HG02943 (cell line): ENCODE measurements at regions not wholly inside any gene's neighbourhood (a gene's known extent, or its start where the extent isn't known, plus 50 kb on each side); places are given as distances from the start of the nearest gene placed in this dataset.

Source experiments
- ATAC-seq: cut with Tn5 transposase; IDR thresholded peaks from one replicate; pipeline ENCODE4 v1.9.1; 2021; ENCODE audit warnings: mild to moderate bottlenecking, low read depth, moderate library complexity; ENCODE audit not compliant: unreplicated experiment

- no peak for ATAC-seq
Measured at GRCh38 chr5:164431634-164432304, 926.4 kb downstream of the MAT2B start.

GRCh38 chr5:164433106-164433870 is 927.9 kb downstream of the MAT2B start:
- ATAC-seq = no peak

- ATAC-seq = no peak
Measured at GRCh38 chr5:164435576-164435975, 930.2 kb downstream of the MAT2B start.

- no peak for ATAC-seq
Measured at GRCh38 chr5:164439799-164440198, 934.4 kb downstream of the MAT2B start.

GRCh38 chr5:164449460-164449859 is 944.0 kb downstream of the MAT2B start:
- ATAC-seq = no peak

- ATAC-seq = no peak
Measured at GRCh38 chr5:164466033-164466432, 960.6 kb downstream of the MAT2B start.

- no peak for ATAC-seq
Measured at GRCh38 chr5:164470312-164470711, 964.9 kb downstream of the MAT2B start.

- no peak for ATAC-seq
Measured at GRCh38 chr5:164472165-164472564, 966.7 kb downstream of the MAT2B start.

GRCh38 chr5:164475339-164475977 is 970.0 kb downstream of the MAT2B start:
- no peak for ATAC-seq

- ATAC-seq = no peak
Measured at GRCh38 chr5:164481270-164481669, 975.9 kb downstream of the MAT2B start.

GRCh38 chr5:164482351-164482750 is 976.9 kb downstream of the MAT2B start:
- ATAC-seq = no peak

- ATAC-seq = no peak
Measured at GRCh38 chr5:164484948-164485347, 979.5 kb downstream of the MAT2B start.

- no peak for ATAC-seq
Measured at GRCh38 chr5:164487939-164488338, 982.5 kb downstream of the MAT2B start.

GRCh38 chr5:164497311-164498064 is 992.1 kb downstream of the MAT2B start:
- no peak for ATAC-seq

GRCh38 chr5:164498438-164498837 is 993.0 kb downstream of the MAT2B start:
- no peak for ATAC-seq

GRCh38 chr5:164500856-164501255 is 995.4 kb downstream of the MAT2B start:
- no peak for ATAC-seq

- ATAC-seq = no peak
Measured at GRCh38 chr5:164501344-164501743, 995.9 kb downstream of the MAT2B start.

GRCh38 chr5:164504141-164504772 is 998.8 kb downstream of the MAT2B start:
- ATAC-seq = no peak

- ATAC-seq = no peak
Measured at GRCh38 chr5:164505791-164506190, 1000.4 kb downstream of the MAT2B start.

GRCh38 chr5:164518067-164518740 is 1012.8 kb downstream of the MAT2B start:
- ATAC-seq = no peak
